HG02970 (cell line): ENCODE measurements at regions not wholly inside any gene's neighbourhood (a gene's known extent, or its start where the extent isn't known, plus 50 kb on each side); places are given as distances from the start of the nearest gene placed in this dataset.
"Not testable (repeated sequence)": the region's sequence is repeated elsewhere in the genome, so short reads cannot be mapped to it uniquely, and the experiment has no call there.

Experiments used
- ATAC-seq: cut with Tn5 transposase; IDR thresholded peaks from one replicate; pipeline ENCODE4 v1.9.1; 2021; ENCODE audit warnings: mild to moderate bottlenecking, moderate library complexity, moderate number of reproducible peaks; ENCODE audit not compliant: unreplicated experiment, low FRiP score

- ATAC-seq: no peak
These were observed 227.6 kb upstream of the C9orf72 start for GRCh38 chr9:27800692-27801370.

GRCh38 chr9:27801545-27801944 is 228.3 kb upstream of the C9orf72 start:
- ATAC-seq: no peak

- no peak for ATAC-seq
These were observed 229.1 kb upstream of the C9orf72 start for GRCh38 chr9:27802418-27802817.

- no peak for ATAC-seq
These were observed 235.6 kb upstream of the C9orf72 start for GRCh38 chr9:27808864-27809263.

- ATAC-seq: no peak
These were observed 244.5 kb upstream of the C9orf72 start for GRCh38 chr9:27817747-27818146.

GRCh38 chr9:27818348-27818747 is 245.1 kb upstream of the C9orf72 start:
- no peak for ATAC-seq

GRCh38 chr9:27828908-27829307 is 255.6 kb upstream of the C9orf72 start:
- ATAC-seq: no peak

- no peak for ATAC-seq
These were observed 256.3 kb upstream of the C9orf72 start for GRCh38 chr9:27829621-27830020.

- not testable (repeated sequence) for ATAC-seq
These were observed 258.8 kb upstream of the C9orf72 start for GRCh38 chr9:27832108-27832507.

GRCh38 chr9:27835286-27835685 is 262.0 kb upstream of the C9orf72 start:
- ATAC-seq: no peak

- no peak for ATAC-seq
These were observed 262.5 kb upstream of the C9orf72 start for GRCh38 chr9:27835746-27836145.

GRCh38 chr9:27836661-27837401 is 263.6 kb upstream of the C9orf72 start:
- ATAC-seq: no peak

GRCh38 chr9:27838876-27839275 is 265.6 kb upstream of the C9orf72 start:
- no peak for ATAC-seq

GRCh38 chr9:27839767-27840166 is 266.5 kb upstream of the C9orf72 start:
- not testable (repeated sequence) for ATAC-seq

- ATAC-seq: no peak
These were observed 271.5 kb upstream of the C9orf72 start for GRCh38 chr9:27844797-27845196.

- no peak for ATAC-seq
These were observed 274.1 kb upstream of the C9orf72 start for GRCh38 chr9:27847380-27847779.

GRCh38 chr9:27847818-27848217 is 274.5 kb upstream of the C9orf72 start:
- ATAC-seq: no peak

GRCh38 chr9:27848315-27848714 is 275.0 kb upstream of the C9orf72 start:
- no peak for ATAC-seq

GRCh38 chr9:27851858-27852257 is 278.6 kb upstream of the C9orf72 start:
- no peak for ATAC-seq

- no peak for ATAC-seq
These were observed 280.2 kb upstream of the C9orf72 start for GRCh38 chr9:27853529-27853928.

GRCh38 chr9:27856054-27856453 is 282.8 kb upstream of the C9orf72 start:
- no peak for ATAC-seq

- ATAC-seq: no peak
These were observed 283.5 kb upstream of the C9orf72 start for GRCh38 chr9:27856748-27857147.
